Trophoblast cell (in vitro differentiated cells and primary cell): ENCODE measurements at regions not wholly inside any gene's neighbourhood (a gene's known extent, or its start where the extent isn't known, plus 50 kb on each side); places are given as distances from the start of the nearest gene placed in this dataset.
A peak's percentile ranks its signal among the peaks of the same experiment; 100 is the strongest.

Source experiments
- DNase-seq, 2 donors: peaks; one replicate each; pipeline ENCODE4 v3.0.0-alpha.2; 2016
- H2AFZ ChIP-seq: 2 replicates; pipeline ENCODE4 v1.6.1; 2013; ENCODE audit warnings: low read length, moderate library complexity, mild to moderate bottlenecking; ENCODE audit not compliant: insufficient read depth, poor library complexity
- H2AK5ac ChIP-seq: 2 replicates; pipeline ENCODE4 v1.6.1; 2013; ENCODE audit warnings: mild to moderate bottlenecking, low read length
- H2BK120ac ChIP-seq: 2 replicates; pipeline ENCODE4 v1.6.1; 2013; ENCODE audit warnings: low read length, mild to moderate bottlenecking, moderate library complexity; ENCODE audit not compliant: insufficient read depth, poor library complexity
- H2BK12ac ChIP-seq: 2 replicates; pipeline ENCODE4 v1.6.1; 2013; ENCODE audit warnings: mild to moderate bottlenecking, low read length, moderate library complexity
- H2BK5ac ChIP-seq: 2 replicates; pipeline ENCODE4 v1.6.1; 2013; ENCODE audit warnings: low read length, low read depth, moderate library complexity, mild to moderate bottlenecking; ENCODE audit not compliant: poor library complexity
- H3K14ac ChIP-seq: 2 replicates; pipeline ENCODE4 v1.6.1; 2013; ENCODE audit warnings: mild to moderate bottlenecking, low read length
- H3K18ac ChIP-seq: 2 replicates; pipeline ENCODE4 v1.6.1; 2013; ENCODE audit warnings: mild to moderate bottlenecking, low read length
- H3K23ac ChIP-seq: 2 replicates; pipeline ENCODE4 v1.6.1; 2013; ENCODE audit warnings: low read length
- H3K27ac ChIP-seq: 2 replicates; pipeline ENCODE4 v1.5.1; 2013; ENCODE audit warnings: low read depth, mild to moderate bottlenecking, inconsistent platforms, low read length, moderate library complexity
- H3K27me3 ChIP-seq: 2 replicates; pipeline ENCODE4 v1.6.1; 2013; ENCODE audit warnings: inconsistent platforms, mild to moderate bottlenecking, low read length, moderate library complexity; ENCODE audit not compliant: insufficient read depth
- H3K36me3 ChIP-seq, 2 experiments: 1 replicate in 1 of 2; 2 replicates in 1 of 2; pipeline ENCODE4 v1.6.1; 2013; ENCODE audit warnings: low read length in 2 of 2, mild to moderate bottlenecking in 2 of 2, moderate library complexity in 1 of 2; ENCODE audit not compliant: insufficient read depth in 2 of 2, control insufficient read depth in 1 of 2
- H3K4ac ChIP-seq: 2 replicates; pipeline ENCODE4 v1.6.1; 2013; ENCODE audit warnings: low read depth, mild to moderate bottlenecking, low read length, moderate library complexity
- H3K4me1 ChIP-seq, 2 experiments: 1 replicate in 1 of 2; 2 replicates in 1 of 2; pipeline ENCODE4 v1.6.1; 2013; ENCODE audit warnings: low read length in 2 of 2, mild to moderate bottlenecking in 2 of 2, moderate library complexity in 1 of 2; ENCODE audit not compliant: insufficient read depth in 2 of 2, control insufficient read depth in 1 of 2
- H3K4me2 ChIP-seq: 2 replicates; pipeline ENCODE4 v1.6.1; 2013; ENCODE audit warnings: inconsistent platforms, mild to moderate bottlenecking, low read length, moderate library complexity
- H3K4me3 ChIP-seq: 2 replicates; pipeline ENCODE4 v1.5.1; 2013; ENCODE audit warnings: mild to moderate bottlenecking, low read depth, low read length, inconsistent platforms
- H3K79me1 ChIP-seq: one replicate; pipeline ENCODE4 v1.6.1; 2013; ENCODE audit warnings: low read length
- H3K79me2 ChIP-seq: 2 replicates; pipeline ENCODE4 v1.6.1; 2013; ENCODE audit warnings: low read length, mild to moderate bottlenecking; ENCODE audit not compliant: control insufficient read depth, insufficient read depth, poor library complexity
- H3K9ac ChIP-seq: 2 replicates; pipeline ENCODE4 v1.6.1; 2013; ENCODE audit warnings: mild to moderate bottlenecking, low read length
- H3K9me3 ChIP-seq: 2 replicates; pipeline ENCODE4 v1.6.1; 2013; ENCODE audit warnings: low read depth, mild to moderate bottlenecking, control low read depth, inconsistent platforms, low read length; ENCODE audit not compliant: insufficient read depth
- H4K12ac ChIP-seq: 2 replicates; pipeline ENCODE4 v1.6.1; 2013; ENCODE audit warnings: low read depth, mild to moderate bottlenecking, low read length, moderate library complexity
- H4K8ac ChIP-seq: 2 replicates; pipeline ENCODE4 v1.6.1; 2013; ENCODE audit warnings: low read depth, mild to moderate bottlenecking, low read length, moderate library complexity
- H4K91ac ChIP-seq: one replicate; pipeline ENCODE4 v1.6.1; 2013; ENCODE audit warnings: low read depth, mild to moderate bottlenecking, low read length, moderate library complexity
- WGBS: extraction: QIAGEN DNeasy Blood & Tissue Kit; methylation state at CpG from one replicate; pipeline ENCODE4 v1.1.7; 2013; ENCODE audit warnings: missing lambda C conversion rate; ENCODE audit not compliant: insufficient read length, insufficient coverage; ENCODE audit errors: extremely low coverage; 5-methylcytosine and 5-hydroxymethylcytosine counted together

GRCh38 chrX:52585892-52586291 lies 68.8 kb downstream of the SSX7 start:
- Histone ChIP-seq H3K18ac (no peak overlapping the region), H3K4me1 (no peaks in the 10 kb centered on the region), H2BK5ac (no peak overlapping the region), H3K4ac (no peak overlapping the region), H2AFZ (no peak overlapping the region), H4K12ac (no peak overlapping the region), H4K91ac (no peak overlapping the region), H2BK12ac (no peak overlapping the region), H4K8ac (no peak overlapping the region), H3K9me3 (no peaks in the 10 kb centered on the region), H3K14ac (no peak overlapping the region), H3K79me2 (no peaks in the 10 kb centered on the region), H3K4me3 (no peak overlapping the region), H3K4me2 (no peak overlapping the region), H3K36me3 (no peaks in the 10 kb centered on the region), H3K79me1 (no peaks in the 10 kb centered on the region), H2BK120ac (no peak overlapping the region), H3K27me3 (no peaks in the 10 kb centered on the region), H3K9ac (no peak overlapping the region), H2AK5ac (no peak overlapping the region), H3K23ac (no peak overlapping the region), H3K27ac (no peak overlapping the region)
- DNase-seq: peak in 1 of 2 donors; percentile 18
- no CpG with 5 or more reads among the region's 3 CpGs for WGBS

GRCh38 chrX:52577464-52578173 lies 60.8 kb upstream of the XAGE1B start:
- no peak overlapping the region for H3K9ac ChIP-seq
- no peak overlapping the region for H4K8ac ChIP-seq
- H3K9me3 ChIP-seq: no peaks in the 10 kb centered on the region
- H4K91ac ChIP-seq: no peak overlapping the region
- H2AK5ac ChIP-seq: no peak overlapping the region
- DNase-seq: peak in 1 of 2 donors; percentile 21
- no peak overlapping the region for H3K4ac ChIP-seq
- H3K18ac ChIP-seq: no peak overlapping the region
- no CpG with 5 or more reads among the region's 15 CpGs for WGBS
- no peaks in the 10 kb centered on the region for H3K79me2 ChIP-seq
- no peaks in the 10 kb centered on the region for H3K27me3 ChIP-seq
- no peak overlapping the region for H2AFZ ChIP-seq
- no peaks in the 10 kb centered on the region for H3K4me1 ChIP-seq
- H2BK120ac ChIP-seq: no peak overlapping the region
- no peak overlapping the region for H2BK12ac ChIP-seq
- no peak overlapping the region for H2BK5ac ChIP-seq
- no peak overlapping the region for H3K27ac ChIP-seq
- H4K12ac ChIP-seq: no peak overlapping the region
- H3K4me2 ChIP-seq: no peak overlapping the region
- H3K79me1 ChIP-seq: no peaks in the 10 kb centered on the region
- H3K4me3 ChIP-seq: no peak overlapping the region
- no peak overlapping the region for H3K23ac ChIP-seq
- no peaks in the 10 kb centered on the region for H3K36me3 ChIP-seq
- no peak overlapping the region for H3K14ac ChIP-seq

GRCh38 chrX:52576946-52577345 lies 60.1 kb upstream of the XAGE1B start:
- Histone ChIP-seq H2BK5ac (no peak overlapping the region), H3K9me3 (no peaks in the 10 kb centered on the region), H3K27me3 (no peaks in the 10 kb centered on the region), H2BK12ac (no peak overlapping the region), H3K4me1 (no peaks in the 10 kb centered on the region), H3K27ac (no peak overlapping the region), H2AK5ac (no peak overlapping the region), H3K4me2 (no peak overlapping the region), H3K79me1 (no peaks in the 10 kb centered on the region), H4K8ac (no peak overlapping the region), H3K14ac (no peak overlapping the region), H4K91ac (no peak overlapping the region), H3K9ac (no peak overlapping the region), H3K4ac (no peak overlapping the region), H3K18ac (no peak overlapping the region), H2AFZ (no peak overlapping the region), H4K12ac (no peak overlapping the region), H3K4me3 (no peak overlapping the region), H3K36me3 (no peaks in the 10 kb centered on the region), H3K79me2 (no peaks in the 10 kb centered on the region), H3K23ac (no peak overlapping the region), H2BK120ac (no peak overlapping the region)
- peak in 1 of 2 donors; percentile 27 for DNase-seq
- no CpG with 5 or more reads among the region's 8 CpGs for WGBS

- no peak for DNase-seq
- H2AK5ac ChIP-seq: no peak overlapping the region
- H3K79me2 ChIP-seq: no peaks in the 10 kb centered on the region
- no peak overlapping the region for H3K4me2 ChIP-seq
- no peaks in the 10 kb centered on the region for H3K4me1 ChIP-seq
- no peaks in the 10 kb centered on the region for H3K27me3 ChIP-seq
- H3K4me3 ChIP-seq: no peak overlapping the region
- H3K14ac ChIP-seq: no peak overlapping the region
- no peak overlapping the region for H4K8ac ChIP-seq
- H4K12ac ChIP-seq: no peak overlapping the region
- H3K18ac ChIP-seq: no peak overlapping the region
- no peaks in the 10 kb centered on the region for H3K79me1 ChIP-seq
- no peak overlapping the region for H2BK120ac ChIP-seq
- H3K9me3 ChIP-seq: no peaks in the 10 kb centered on the region
- no peaks in the 10 kb centered on the region for H3K36me3 ChIP-seq
- H2AFZ ChIP-seq: no peak overlapping the region
- H3K23ac ChIP-seq: no peak overlapping the region
- H2BK5ac ChIP-seq: no peak overlapping the region
- no peak overlapping the region for H2BK12ac ChIP-seq
- H3K27ac ChIP-seq: no peak overlapping the region
- H3K4ac ChIP-seq: no peak overlapping the region
- WGBS: no CpG with 5 or more reads among the region's 5 CpGs
- no peak overlapping the region for H3K9ac ChIP-seq
- no peak overlapping the region for H4K91ac ChIP-seq
Measured at GRCh38 chrX:52576474-52576873, 59.6 kb upstream of the XAGE1B start.
